DMS53 treated with DMSO at 0.1 percent for 48 hours (cell line): ENCODE measurements at regions not wholly inside any gene's neighbourhood (a gene's known extent, or its start where the extent isn't known, plus 50 kb on each side); places are given as distances from the start of the nearest gene placed in this dataset.

Source experiments
- DNase-seq: peaks from one replicate; lab custom pipeline; 2025; ENCODE audit not compliant: unreplicated experiment; lab: John Stamatoyannopoulos, UW

DNA sequence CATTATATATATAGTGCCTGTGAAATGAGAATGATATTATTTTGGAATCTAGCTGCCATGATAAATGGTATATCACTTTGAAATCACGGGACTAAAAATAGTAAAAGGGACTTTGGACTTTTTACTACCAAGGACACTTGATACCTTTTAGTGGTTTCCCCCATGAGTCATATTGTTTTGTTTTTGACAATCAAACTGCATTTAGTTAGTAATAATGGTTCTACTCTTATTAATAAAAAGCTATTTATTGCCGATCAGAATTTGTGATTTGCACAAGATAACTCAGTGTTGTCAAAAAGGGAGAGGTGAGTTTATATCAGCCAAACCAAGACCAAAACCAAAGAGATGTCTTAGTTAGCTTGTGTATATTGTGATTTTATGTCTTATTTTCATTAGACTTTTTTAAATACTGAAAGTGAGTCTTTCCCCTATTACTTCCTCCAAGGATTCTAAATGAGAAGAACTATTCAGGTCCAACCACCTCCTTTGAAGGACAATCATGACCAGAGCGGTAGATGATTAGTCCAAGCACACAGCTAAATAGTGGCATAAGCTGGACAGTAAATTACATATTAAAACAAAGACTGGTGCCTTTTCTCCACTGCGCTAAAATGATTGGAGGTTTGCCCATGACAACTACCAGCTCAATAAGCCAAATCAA lies 281.7 kb upstream of the ESRRG start:
- DNase-seq = peak; percentile 60

DNA sequence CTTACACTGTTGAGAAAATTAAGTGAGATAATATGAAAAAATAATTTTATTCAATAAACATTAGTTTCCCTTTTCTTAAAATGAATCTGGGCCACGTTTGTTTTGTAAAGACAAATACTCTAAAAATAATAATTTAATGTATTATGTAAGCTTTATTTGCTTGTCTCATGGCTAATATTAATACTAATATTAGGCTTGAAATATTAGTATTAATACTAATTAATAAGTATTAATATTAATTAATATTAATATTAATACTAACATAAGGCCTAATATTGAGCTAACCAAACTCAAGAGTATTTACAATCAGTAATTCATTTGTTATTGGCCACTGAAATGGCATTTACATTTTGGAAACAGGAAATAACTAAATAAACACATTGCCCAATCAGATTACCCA lies 280.1 kb upstream of the ESRRG start:
- DNase-seq = no peak

GRCh38 chr1:216997831-216998230 lies 274.6 kb upstream of the ESRRG start:
- no peak for DNase-seq

DNA sequence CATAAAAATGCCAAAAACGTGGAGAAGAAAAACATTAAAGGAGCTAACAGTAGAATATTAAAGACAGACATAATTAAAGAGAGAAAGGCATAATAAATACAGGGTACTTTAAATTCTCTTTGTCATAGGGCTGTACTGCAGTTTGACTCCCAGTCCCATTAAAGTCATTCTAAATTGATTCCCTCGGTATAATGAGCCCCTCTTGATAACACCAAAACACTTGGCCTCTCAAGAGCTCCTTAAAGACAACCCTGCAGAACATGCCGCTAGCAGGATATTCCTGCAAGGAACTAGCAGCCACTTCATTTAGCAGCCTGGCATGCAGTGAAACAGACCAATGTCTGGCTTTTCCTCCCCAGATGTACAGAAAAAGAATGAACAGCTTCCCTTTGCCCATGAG lies 273.8 kb upstream of the ESRRG start:
- no peak for DNase-seq

- DNase-seq = no peak
Measured at GRCh38 chr1:216984536-216984935, 261.3 kb upstream of the ESRRG start.

DNA sequence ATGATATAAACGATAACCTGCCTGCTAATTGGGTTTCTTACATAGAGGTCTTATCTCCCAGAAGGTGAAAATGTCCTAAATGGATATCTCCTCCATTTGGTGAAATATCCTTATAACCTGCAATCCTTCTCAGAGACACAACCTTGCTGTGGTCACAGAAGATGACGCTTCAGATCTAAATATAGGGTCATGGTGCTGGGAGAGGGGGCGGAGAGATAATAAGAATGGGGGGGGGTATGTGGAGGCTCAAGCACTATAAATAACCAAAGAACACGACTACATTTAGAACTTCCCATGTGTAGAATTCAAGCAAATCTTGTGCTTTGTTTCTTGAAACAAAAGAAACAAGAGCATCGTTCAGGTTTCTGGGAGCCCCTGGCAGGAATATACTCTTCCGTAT lies 260.6 kb upstream of the ESRRG start:
- no peak for DNase-seq

- no peak for DNase-seq
Measured at GRCh38 chr1:216961516-216961915, 238.3 kb upstream of the ESRRG start.

DNA sequence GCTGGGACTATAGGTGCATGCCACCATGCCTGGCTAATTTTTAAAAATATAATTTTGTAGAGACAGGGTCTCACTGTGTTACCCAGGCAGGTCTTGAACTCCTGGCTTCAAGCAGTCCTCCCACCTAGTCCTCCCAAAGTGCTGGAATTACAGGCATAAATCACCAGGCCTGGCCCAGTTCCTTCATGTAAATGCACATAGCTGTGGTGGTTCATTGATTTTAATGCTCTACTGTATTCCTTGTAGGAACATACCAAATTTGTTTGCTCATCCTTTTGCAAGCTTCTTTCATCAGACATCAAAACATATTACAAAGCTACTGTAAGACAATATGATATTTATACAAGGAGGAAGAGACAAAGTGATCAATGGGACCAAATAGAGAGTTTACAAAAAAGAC lies 237.5 kb upstream of the ESRRG start:
- no peak for DNase-seq

- no peak for DNase-seq
Measured at GRCh38 chr1:216958569-216958968, 235.3 kb upstream of the ESRRG start.

- DNase-seq = no peak
Measured at GRCh38 chr1:216953495-216953894, 230.3 kb upstream of the ESRRG start.

GRCh38 chr1:216952864-216953263 lies 229.6 kb upstream of the ESRRG start:
- no peak for DNase-seq

DNA sequence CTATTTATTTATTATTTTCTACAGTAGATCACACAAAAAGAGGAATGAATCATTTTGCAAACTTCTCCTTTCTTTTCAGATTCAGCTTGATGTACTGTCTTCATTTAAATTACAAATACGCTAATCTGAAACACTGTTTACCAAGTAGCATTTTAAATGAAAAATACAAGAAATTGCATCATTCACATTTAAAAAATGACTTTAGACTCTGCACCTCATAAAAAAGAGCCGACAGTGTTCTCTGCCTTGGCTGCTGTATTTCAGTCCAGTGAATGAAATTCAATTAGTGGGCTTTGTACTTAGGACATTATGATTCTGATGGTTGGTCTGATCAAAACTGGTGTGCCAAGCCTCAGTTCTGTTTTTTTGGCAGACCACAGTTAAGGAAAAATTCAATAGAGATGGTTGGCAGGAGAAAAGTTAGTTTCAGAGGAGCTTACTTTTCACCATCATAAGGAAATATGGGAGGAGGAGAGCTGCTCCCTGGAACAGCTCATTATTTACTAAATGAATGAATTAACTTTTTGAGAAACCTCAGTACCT lies 222.4 kb upstream of the ESRRG start:
- no peak for DNase-seq

- DNase-seq = no peak
Measured at GRCh38 chr1:216944864-216945510, 221.8 kb upstream of the ESRRG start.

GRCh38 chr1:216937491-216937890 lies 214.3 kb upstream of the ESRRG start:
- DNase-seq = no peak

GRCh38 chr1:216936779-216937178 lies 213.6 kb upstream of the ESRRG start:
- no peak for DNase-seq

DNA sequence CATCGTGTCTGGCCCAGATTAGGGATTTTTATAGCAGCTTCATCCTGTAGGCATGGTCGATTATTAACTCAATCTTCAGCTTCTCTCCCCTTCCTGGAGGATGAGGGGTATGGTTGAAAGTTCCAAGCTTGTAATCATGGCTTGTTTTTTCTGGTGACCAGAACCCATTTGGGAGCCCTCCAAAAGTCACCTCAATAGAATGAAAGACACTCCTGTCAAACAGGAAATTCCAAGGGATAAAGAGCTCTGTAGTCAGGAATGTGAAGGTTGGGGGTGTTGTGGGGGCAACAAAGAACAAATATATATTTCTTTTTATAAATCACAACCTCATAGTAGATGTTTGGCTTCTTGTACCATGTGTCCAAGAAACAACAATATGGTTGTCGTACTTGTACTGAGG lies 212.7 kb upstream of the ESRRG start:
- DNase-seq = no peak

DNA sequence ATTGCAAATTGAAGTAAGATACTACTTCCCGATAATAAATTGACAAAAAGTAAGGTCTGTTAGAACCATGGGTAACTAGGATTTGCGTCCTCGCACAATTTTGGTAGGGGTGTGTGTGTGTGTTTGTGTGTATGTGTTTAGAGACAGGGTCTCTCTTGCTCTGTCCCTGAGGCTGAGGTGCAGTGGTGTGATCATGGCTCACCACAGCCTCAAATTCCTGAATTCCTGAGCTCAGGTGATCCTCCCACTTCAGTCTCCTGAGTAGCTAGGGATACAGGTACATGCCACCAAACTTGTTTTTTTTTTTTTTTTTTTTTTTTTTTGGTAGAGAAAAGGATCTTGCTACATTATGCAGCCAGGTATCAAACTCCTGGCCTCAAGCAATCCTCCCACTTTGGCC lies 209.2 kb upstream of the ESRRG start:
- no peak for DNase-seq

DNA sequence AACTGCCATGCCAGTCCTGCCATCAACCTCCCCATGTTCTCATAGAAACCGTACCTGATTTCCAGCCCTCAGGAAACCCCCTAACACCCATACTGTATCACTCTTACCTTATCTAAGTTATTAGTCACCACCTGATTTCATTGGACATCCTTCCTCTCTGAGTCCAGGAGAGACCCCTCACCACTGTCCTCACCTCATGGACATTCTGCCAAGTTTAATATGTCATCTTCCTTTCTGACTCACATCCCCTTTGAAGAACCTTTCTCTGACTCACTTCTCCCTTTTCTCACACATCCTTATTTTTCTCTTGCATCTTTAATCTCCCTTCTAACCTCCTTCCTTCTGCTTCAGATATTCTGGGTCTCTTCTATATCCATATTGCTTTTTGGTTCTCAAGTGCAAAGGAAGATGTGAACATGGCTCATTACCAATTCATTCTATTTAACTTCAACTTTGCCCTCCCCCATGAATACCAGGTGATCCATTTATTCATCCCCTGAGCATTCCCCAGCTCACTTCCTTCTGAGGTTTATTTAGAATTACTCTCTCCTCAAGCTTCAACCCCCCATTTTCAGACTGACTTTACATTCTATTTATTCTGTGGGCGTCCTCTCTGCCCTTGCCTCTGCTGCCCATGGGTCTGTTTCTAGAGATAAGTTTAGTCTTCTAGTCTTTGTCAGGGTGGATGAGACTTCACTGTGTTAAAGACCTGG lies 206.8 kb upstream of the ESRRG start:
- no peak for DNase-seq

DNA sequence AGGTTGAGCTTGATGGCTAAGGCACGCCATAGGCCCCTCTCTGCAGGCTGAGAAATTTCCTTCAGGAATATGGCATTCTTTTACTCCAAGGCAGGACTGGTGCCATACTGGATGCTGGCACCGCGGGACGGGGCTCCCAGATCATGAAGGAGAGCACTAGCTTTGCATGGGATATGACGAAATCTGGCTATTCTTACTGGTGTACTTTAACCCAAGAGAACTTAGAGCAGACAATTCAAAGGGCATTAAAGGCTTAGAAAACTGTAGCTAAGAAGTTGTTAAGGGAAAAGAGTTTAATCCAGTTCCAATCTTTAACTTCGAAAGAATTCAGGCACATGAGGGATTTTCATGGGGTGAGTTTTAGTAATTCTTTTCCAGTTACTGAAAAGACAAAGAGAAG lies 204.4 kb upstream of the ESRRG start:
- DNase-seq = no peak

- no peak for DNase-seq
Measured at GRCh38 chr1:216926720-216927510, 203.7 kb upstream of the ESRRG start.

DNA sequence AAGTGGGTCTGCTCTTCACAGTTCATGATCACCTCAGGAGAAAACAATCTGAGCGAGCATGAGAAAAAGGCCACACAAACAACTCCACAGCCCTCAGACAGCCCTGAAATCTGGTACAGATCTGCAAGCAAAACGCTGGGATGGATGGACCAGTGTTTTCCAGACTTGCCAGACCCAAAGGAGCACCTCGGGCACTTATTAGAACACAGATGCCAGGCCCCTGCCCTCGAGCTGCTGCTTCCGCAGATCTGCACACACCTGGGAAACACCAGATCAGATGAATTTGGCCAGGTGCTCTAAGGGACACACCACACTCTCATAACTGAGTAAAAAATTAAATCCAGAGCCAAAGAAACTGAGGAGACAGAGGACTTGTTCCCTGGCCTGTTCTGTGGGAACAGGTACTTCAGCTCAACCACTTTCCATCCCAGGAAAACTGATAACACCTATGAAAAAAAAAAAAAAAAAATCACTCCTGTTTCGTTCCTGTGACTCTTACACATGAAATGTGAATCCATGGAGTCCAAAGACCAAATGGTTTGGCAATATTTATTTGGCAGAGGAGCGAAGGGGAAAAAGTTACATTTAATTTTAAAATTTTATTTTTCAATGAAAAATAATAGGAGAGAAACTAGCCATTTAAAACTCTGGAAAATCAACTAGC lies 202.9 kb upstream of the ESRRG start:
- no peak for DNase-seq
